ENCODE measurements at regions not wholly inside any gene's neighbourhood (a gene's known extent, or its start where the extent isn't known, plus 50 kb on each side); places are given as distances from the start of the nearest gene placed in this dataset.

- TF ChIP-seq POLR2AphosphoS5 (IDR thresholded peaks at IDR 0.05; ENCODE audit: borderline replicate concordance, low read depth, low read length) (no peak), EZH2 (IDR thresholded peaks at IDR 0.05) (no peak)
Measured at GRCh38 chr9:73866451-73866850, 630.7 kb upstream of the RORB start.
